PC-3 (cell line): ENCODE measurements at regions not wholly inside any gene's neighbourhood (a gene's known extent, or its start where the extent isn't known, plus 50 kb on each side); places are given as distances from the start of the nearest gene placed in this dataset.

Experiments used
- EZH2 ChIP-seq: fragments of 300-600 bp; sonication (generic); IDR thresholded peaks from one replicate; pipeline ENCODE4 v1.6.1; 2017; ENCODE audit warnings: antibody characterized with exemption, mild to moderate bottlenecking, low read length; ENCODE audit not compliant: unreplicated experiment
- EZH2phosphoT487 ChIP-seq: fragments of 300-600 bp; sonication (generic); IDR thresholded peaks from 2 replicates; pipeline ENCODE4 v1.6.1; 2018; ENCODE audit warnings: mild to moderate bottlenecking, antibody characterized with exemption, low read length, borderline replicate concordance
- TF ChIP-seq, protein P1 (sequence below): fragments of 300-600 bp; sonication (generic); conservative IDR thresholded peaks from 2 replicates; pipeline ENCODE4 v1.5.1; 2017; ENCODE audit warnings: antibody characterized with exemption, low read depth, mild to moderate bottlenecking, low read length

DNA sequence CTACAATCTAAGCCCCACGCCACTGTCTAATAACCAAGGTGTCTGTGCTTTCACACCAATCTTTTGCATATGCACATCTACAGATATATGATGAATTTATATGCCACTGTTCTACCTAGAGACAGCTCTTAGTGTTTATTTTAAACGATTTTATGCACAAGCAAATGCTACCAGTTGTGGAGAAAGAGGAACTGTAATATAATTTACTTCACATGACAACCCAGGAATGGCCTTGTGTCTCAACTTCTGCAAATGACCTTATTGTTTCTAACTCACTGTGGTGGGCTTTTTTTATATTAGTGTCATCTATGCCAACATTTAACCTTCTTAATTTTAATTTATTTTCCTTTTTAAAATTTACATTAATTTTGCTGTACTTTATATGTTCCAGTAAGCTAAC lies 531.1 kb upstream of the TLE4 start:
- TF ChIP-seq, protein P1, sequence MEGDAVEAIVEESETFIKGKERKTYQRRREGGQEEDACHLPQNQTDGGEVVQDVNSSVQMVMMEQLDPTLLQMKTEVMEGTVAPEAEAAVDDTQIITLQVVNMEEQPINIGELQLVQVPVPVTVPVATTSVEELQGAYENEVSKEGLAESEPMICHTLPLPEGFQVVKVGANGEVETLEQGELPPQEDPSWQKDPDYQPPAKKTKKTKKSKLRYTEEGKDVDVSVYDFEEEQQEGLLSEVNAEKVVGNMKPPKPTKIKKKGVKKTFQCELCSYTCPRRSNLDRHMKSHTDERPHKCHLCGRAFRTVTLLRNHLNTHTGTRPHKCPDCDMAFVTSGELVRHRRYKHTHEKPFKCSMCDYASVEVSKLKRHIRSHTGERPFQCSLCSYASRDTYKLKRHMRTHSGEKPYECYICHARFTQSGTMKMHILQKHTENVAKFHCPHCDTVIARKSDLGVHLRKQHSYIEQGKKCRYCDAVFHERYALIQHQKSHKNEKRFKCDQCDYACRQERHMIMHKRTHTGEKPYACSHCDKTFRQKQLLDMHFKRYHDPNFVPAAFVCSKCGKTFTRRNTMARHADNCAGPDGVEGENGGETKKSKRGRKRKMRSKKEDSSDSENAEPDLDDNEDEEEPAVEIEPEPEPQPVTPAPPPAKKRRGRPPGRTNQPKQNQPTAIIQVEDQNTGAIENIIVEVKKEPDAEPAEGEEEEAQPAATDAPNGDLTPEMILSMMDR: no peak
- TF ChIP-seq EZH2: no peak
- no peak for TF ChIP-seq EZH2phosphoT487
